HUES64 (cell line): ENCODE measurements at regions not wholly inside any gene's neighbourhood (a gene's known extent, or its start where the extent isn't known, plus 50 kb on each side); places are given as distances from the start of the nearest gene placed in this dataset.

Experiments used
- H3K27ac ChIP-seq: 2 replicates; pipeline ENCODE4 v1.7.0; 2013; ENCODE audit warnings: low read depth, low read length, inconsistent platforms
- H3K27me3 ChIP-seq: 2 replicates; pipeline ENCODE4 v1.6.1; 2013; ENCODE audit warnings: mild to moderate bottlenecking, low read length; ENCODE audit not compliant: insufficient read depth
- H3K36me3 ChIP-seq: 2 replicates; pipeline ENCODE4 v1.6.1; 2013; ENCODE audit warnings: mild to moderate bottlenecking, low read length; ENCODE audit not compliant: insufficient read depth
- H3K4me1 ChIP-seq: 2 replicates; pipeline ENCODE4 v1.6.1; 2013; ENCODE audit warnings: mild to moderate bottlenecking, low read length, moderate library complexity; ENCODE audit not compliant: insufficient read depth
- H3K4me3 ChIP-seq: 2 replicates; pipeline ENCODE4 v1.5.1; 2013; ENCODE audit warnings: mild to moderate bottlenecking, low read length, moderate library complexity
- H3K9ac ChIP-seq: 2 replicates; pipeline ENCODE4 v1.6.1; 2013; ENCODE audit warnings: mild to moderate bottlenecking, low read depth, low read length
- H3K9me3 ChIP-seq: 2 replicates; pipeline ENCODE4 v1.6.1; 2013; ENCODE audit warnings: low read depth, low read length; ENCODE audit not compliant: insufficient read depth
- WGBS: fragments of 150-250, 120-280 bp; methylation state at CpG from one replicate; pipeline ENCODE4 v1.1.7; 2013; ENCODE audit warnings: missing lambda C conversion rate; 5-methylcytosine and 5-hydroxymethylcytosine counted together

DNA sequence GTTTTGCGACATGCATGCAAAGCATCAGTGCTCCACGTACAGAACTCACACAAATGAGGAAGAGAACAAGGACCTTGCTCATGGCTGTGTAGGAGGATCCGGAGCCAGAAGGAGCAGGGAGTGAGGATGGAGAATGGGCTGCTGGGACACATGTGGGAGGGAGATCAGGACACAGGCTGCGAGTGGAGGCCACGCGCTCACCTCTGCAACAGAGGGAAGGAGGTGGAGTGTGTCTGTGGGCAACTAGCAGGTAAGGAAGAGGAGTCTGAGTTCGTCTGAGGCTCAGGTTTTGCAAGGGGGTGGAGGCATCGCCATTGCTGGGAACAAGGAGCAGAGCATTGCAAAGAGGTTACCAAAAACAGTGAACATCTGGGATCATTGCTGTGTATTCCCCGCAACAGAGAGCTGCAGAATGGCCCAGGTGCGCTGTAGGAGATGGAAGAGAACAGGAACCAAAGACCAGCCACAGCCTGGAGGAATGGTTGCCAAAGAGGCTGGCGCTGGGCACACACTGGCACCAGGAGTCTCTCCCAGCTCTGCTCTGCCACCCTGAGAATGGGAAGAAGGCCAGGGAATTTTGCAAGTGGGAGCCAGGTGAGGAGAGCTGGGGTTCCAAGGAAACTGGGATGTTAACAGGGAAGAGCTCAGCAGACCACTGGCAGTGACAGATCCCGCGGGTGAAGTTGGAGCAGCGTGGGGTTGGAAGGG, 90.0 kb upstream of the RPS6KA2 start:
- H3K36me3 ChIP-seq = no peaks in the 10 kb centered on the region
- WGBS = 93% methylated on average over 14 of the region's 14 CpGs
- no peaks in the 10 kb centered on the region for H3K4me1 ChIP-seq
- H3K27ac ChIP-seq = no peak overlapping the region
- H3K9ac ChIP-seq = no peak overlapping the region
- H3K4me3 ChIP-seq = no peak overlapping the region
- H3K27me3 ChIP-seq = no peaks in the 10 kb centered on the region
- H3K9me3 ChIP-seq = no peaks in the 10 kb centered on the region

DNA sequence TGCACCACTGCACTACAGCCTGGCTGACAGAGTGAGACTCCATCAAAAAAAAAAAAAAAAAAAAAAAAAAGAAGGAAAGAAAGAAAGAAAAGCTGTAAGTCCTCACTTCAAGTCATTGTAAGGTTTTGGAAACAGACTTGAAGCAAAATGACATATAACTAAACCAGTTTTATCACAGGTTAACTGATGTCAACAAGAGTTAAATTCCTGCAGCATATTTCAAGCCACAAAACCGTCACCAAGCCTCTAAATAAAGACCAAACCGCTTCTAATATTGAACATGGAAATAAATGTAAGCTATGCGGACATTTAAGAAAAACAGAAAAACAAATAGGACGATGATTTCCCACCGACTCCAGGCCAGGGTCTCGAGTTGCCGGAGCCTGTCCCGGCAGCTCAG, 88.9 kb upstream of the RPS6KA2 start:
- 92% methylated on average over 8 of the region's 8 CpGs for WGBS
- Histone ChIP-seq H3K9ac (no peak overlapping the region), H3K36me3 (no peaks in the 10 kb centered on the region), H3K4me3 (no peak overlapping the region), H3K9me3 (no peaks in the 10 kb centered on the region), H3K4me1 (no peaks in the 10 kb centered on the region), H3K27me3 (no peaks in the 10 kb centered on the region), H3K27ac (no peak overlapping the region)

DNA sequence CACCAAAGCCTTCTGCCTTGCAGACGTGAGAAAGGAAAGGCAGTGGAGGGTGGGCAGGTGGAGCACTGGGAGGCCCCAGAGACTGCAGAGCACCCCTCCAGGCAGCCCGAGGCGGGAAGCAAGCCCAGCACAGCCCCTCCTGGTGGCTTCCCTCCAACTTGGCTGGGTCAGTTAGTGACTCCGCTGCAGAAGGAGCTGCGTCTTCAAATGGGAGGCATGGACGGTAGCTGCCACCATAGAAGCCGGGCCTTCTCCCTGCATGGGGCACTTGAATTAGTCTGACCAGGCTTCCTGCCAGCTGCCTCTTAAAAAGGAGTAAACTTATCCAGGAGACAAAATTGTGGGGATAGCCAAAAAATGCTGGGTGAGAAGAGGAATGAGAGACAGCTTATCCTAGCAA, 88.0 kb upstream of the RPS6KA2 start:
- Histone ChIP-seq H3K36me3 (no peaks in the 10 kb centered on the region), H3K9ac (no peak overlapping the region), H3K4me1 (no peaks in the 10 kb centered on the region), H3K4me3 (no peak overlapping the region), H3K9me3 (no peaks in the 10 kb centered on the region), H3K27me3 (no peaks in the 10 kb centered on the region), H3K27ac (no peak overlapping the region)
- WGBS = 82% methylated on average over 7 of the region's 7 CpGs

DNA sequence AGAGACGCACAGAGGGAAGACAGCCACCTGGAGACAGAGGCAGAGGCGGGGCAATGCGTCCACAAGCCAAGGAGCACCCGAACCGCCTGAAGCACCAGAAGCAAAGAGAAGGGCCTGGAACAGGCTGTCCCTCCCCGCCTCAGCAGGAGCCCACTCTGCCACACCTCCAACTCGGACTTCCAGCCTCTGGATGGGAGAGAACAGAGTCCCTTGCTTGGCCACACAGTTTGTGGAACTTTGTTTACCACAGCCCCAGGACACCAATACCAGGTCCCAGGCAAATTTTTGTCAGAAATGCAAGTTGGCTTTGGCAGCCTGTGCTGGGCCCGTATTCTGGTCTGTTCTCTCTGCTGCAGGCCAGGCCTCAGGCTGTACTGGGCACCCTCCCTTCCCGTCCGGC, 87.5 kb upstream of the RPS6KA2 start:
- no peaks in the 10 kb centered on the region for H3K27me3 ChIP-seq
- no peaks in the 10 kb centered on the region for H3K36me3 ChIP-seq
- no peak overlapping the region for H3K27ac ChIP-seq
- H3K9me3 ChIP-seq = no peaks in the 10 kb centered on the region
- H3K4me3 ChIP-seq = no peak overlapping the region
- H3K4me1 ChIP-seq = no peaks in the 10 kb centered on the region
- no peak overlapping the region for H3K9ac ChIP-seq
- 89% methylated on average over 10 of the region's 10 CpGs for WGBS

DNA sequence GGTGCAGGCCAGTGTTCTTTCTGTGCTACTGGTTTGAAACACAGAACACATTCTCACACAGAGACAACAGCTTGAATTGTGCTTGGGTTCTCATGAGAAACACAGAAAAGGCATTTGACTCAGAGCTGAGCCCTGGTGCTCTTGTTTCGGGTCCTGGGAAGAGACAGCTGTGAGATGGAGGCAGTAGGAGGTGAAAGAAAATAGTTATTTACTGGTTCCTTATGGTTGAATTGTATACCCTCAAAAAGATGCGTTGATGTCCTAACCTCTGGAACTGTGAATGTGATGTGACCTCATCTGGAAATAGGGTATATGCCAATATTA, 87.1 kb upstream of the RPS6KA2 start:
- Histone ChIP-seq H3K4me3 (no peak overlapping the region), H3K27me3 (no peaks in the 10 kb centered on the region), H3K9me3 (no peaks in the 10 kb centered on the region), H3K27ac (no peak overlapping the region), H3K4me1 (no peaks in the 10 kb centered on the region), H3K9ac (no peak overlapping the region), H3K36me3 (no peaks in the 10 kb centered on the region)
- WGBS = 96% methylated on average over 2 of the region's 2 CpGs

DNA sequence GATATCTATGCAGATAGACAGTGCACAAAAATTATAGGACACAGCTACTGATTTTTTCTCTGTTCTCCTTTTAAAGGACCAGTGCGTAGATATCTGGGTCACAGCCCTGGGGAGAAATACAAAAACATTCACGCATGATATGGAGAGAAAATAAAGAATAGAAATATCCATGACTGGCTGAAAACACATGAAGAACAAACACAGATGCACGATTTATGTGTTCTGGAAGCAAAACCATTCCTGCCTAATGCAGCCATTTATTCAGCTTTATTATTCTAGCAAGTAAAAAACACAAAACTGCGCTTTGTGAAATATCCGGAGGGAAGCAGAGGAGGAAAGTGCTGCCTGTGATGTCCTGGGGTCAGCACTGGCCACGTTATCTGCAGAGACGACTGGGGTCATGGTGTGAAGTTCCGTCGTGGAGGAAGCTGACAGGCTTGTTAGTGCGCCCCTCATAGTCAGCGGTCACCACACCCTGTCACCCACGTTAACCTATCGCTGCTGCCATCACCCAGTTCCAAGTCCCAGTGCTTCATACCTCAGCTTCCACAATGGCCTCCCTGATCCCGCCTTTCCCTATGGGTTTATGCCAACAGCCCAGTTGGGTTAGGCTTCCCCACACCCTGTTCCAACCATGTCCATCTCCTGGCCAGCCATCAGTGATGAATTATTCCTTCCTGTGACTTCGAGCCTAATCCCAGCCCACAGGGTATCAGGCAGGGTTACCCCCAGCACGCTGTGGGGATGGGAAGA, 86.6 kb upstream of the RPS6KA2 start:
- Histone ChIP-seq H3K27me3 (0 out of 2 replicates have a peak, but pooled peaks cover under 1% of the 10 kb centered on the region), H3K27ac (no peak overlapping the region), H3K4me1 (no peaks in the 10 kb centered on the region), H3K4me3 (no peak overlapping the region), H3K9me3 (no peaks in the 10 kb centered on the region), H3K36me3 (no peaks in the 10 kb centered on the region), H3K9ac (no peak overlapping the region)
- WGBS = 89% methylated on average over 16 of the region's 16 CpGs

DNA sequence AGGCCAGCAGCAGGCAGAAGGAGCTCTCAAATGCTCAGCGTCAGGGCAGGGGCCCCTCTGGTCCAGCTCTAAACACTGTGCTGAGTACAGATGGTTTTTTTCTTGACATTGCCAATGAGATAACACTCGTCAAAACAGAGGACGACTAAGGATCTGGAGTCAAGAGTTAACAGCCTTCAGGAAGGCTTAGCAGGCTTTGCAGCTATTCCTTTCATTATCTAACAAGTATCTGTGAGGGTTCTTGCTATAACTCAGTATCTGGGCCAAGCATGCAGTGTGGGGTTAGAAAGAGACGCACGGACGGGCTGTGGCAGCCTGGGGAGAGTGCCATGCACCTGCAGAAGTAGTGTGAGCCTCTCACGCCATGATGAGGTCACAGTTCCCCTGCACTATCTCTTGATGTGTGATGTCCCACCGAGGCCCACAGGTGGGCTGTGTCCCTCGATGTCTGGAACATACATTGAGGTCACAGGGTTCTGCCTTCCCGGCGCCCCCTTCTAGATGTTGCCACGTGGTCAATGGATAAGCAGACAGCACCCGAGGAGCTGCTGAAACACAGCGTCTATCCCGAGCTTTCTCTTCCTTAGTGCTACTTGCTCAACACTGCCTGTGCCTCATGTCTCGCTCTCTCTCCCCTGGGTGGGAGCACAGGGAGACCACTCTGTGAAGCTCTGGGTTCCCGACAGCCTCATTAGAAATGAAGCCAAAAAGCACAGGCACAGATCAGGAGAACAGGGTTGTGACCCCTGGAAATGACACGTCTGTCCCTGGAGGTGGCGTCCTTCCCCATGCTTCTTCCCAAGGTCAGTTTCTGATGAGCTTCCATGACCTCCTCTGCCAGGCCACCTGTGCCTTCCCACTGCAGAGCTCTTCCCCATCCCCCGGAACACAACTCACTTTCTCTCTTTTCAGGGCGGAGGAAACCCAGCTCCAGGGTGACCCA, 85.5 kb upstream of the RPS6KA2 start:
- Histone ChIP-seq H3K27ac (no peak overlapping the region), H3K9me3 (no peaks in the 10 kb centered on the region), H3K36me3 (no peaks in the 10 kb centered on the region), H3K27me3 (peaks cover 6% of the 10 kb centered on the region), H3K9ac (no peak overlapping the region), H3K4me1 (no peaks in the 10 kb centered on the region), H3K4me3 (no peak overlapping the region)
- WGBS = 85% methylated on average over 21 of the region's 21 CpGs

DNA sequence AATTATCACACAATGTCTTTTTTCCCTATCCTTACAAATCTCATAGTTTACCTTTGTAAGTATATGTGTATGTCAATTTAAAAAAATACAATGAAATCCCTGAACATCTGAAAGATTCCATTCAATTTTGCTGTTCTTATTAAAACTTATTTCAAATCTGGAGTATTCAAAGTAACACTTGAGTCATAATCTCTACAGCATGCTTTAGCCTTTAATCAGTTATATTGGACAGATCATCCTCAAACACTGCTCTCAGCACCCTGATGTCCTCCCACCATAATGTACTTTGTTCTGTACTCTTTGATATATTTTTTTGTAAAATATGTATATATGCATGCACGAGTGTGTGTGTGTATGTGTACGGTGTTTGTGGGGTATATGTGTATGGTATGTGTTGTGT, 83.0 kb upstream of the RPS6KA2 start:
- no peak overlapping the region for H3K4me3 ChIP-seq
- no peaks in the 10 kb centered on the region for H3K9me3 ChIP-seq
- H3K4me1 ChIP-seq = no peaks in the 10 kb centered on the region
- peaks cover 10% of the 10 kb centered on the region for H3K27me3 ChIP-seq
- WGBS = 91% methylated on average over 2 of the region's 2 CpGs
- H3K27ac ChIP-seq = no peak overlapping the region
- H3K9ac ChIP-seq = no peak overlapping the region
- H3K36me3 ChIP-seq = no peaks in the 10 kb centered on the region

DNA sequence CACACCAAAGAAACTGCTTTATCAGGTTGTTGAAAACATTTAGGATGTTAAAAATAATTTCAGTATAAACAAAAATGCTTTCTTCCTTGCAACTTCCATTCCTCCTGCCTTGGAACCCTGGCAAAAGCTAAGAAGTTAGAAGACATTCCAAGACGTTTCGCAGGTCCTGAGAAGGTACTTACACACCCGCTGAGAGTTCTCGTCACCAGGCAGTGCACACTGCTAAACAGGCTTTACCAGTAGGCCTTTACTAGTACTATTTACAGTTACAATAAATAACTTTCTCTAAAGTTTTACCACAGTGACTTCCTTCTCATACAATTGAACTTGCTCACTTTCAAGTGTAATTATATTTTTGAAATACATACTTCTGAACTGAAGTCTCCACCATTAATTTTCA, 81.4 kb upstream of the RPS6KA2 start:
- H3K27me3 ChIP-seq = peaks cover 10% of the 10 kb centered on the region
- 94% methylated on average over 4 of the region's 4 CpGs for WGBS

DNA sequence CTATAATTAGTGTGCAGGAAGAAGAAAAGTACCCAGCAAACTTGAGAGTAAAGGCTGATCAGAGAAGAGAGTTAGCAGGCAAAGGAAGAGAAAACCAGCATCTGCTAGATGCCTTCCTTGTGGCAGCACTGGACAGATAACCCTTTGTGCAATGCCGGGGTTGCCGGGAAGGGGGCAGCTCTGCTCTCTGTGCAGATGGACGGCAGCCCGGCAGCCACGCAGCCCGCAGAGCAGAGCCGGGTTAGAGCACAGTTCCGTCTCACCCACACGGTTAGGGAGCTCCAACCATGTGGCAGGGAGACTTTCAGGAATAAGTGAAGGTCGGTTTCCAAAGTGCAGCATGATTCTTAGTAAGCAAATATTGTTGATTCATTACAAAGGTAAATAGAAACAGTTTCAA, 80.0 kb upstream of the RPS6KA2 start:
- Histone ChIP-seq H3K27me3 (peaks cover 10% of the 10 kb centered on the region), H3K27ac (no peak overlapping the region), H3K9me3 (no peaks in the 10 kb centered on the region), H3K4me3 (no peak overlapping the region), H3K9ac (no peak overlapping the region), H3K36me3 (no peaks in the 10 kb centered on the region), H3K4me1 (peaks cover 17% of the 10 kb centered on the region)
- WGBS = 19% methylated on average over 10 of the region's 10 CpGs

More for the DNA sequence above, 81.4 kb upstream of the RPS6KA2 start:
- Histone ChIP-seq H3K9ac (no peak overlapping the region), H3K4me1 (peaks cover 10% of the 10 kb centered on the region), H3K27ac (no peak overlapping the region), H3K36me3 (no peaks in the 10 kb centered on the region), H3K9me3 (no peaks in the 10 kb centered on the region), H3K4me3 (no peak overlapping the region)

DNA sequence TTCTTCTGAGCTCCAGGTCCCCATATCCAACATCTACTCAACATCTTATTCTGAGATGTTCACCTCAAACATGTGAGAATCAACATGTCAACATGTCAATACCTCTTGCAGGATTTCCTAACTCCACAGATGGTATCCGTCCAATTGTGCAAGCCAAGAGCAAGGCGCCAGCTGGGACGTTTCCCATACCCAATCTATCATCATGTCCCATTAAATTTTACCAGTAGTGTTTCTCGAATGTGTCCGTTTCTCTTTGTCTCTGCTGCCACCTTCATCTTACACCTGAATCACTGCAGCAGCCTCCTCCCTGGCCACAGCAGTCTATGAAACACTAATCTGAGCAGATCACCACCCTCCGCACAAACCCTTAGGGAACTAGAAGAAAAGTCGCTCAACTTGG, 78.0 kb upstream of the RPS6KA2 start:
- 93% methylated on average over 7 of the region's 7 CpGs for WGBS
- Histone ChIP-seq H3K36me3 (no peaks in the 10 kb centered on the region), H3K9ac (no peak overlapping the region), H3K9me3 (no peaks in the 10 kb centered on the region), H3K4me1 (peaks cover 17% of the 10 kb centered on the region), H3K27me3 (peaks cover 10% of the 10 kb centered on the region), H3K4me3 (no peak overlapping the region), H3K27ac (no peak overlapping the region)
